GM18507 (cell line): ENCODE measurements at regions not wholly inside any gene's neighbourhood (a gene's known extent, or its start where the extent isn't known, plus 50 kb on each side); places are given as distances from the start of the nearest gene placed in this dataset.
"Not testable (repeated sequence)": the region's sequence is repeated elsewhere in the genome, so short reads cannot be mapped to it uniquely, and the experiment has no call there.

Experiments
- DNase-seq: peaks from one replicate; pipeline ENCODE4 v3.0.0; 2011; ENCODE audit warnings: low read depth; ENCODE audit not compliant: insufficient read length; ENCODE audit errors: extremely low spot score
- FAIRE-seq: peaks from 2 replicates; lab custom pipeline; 2011; peaks lifted over from hg19 to GRCh38; lab: Jason Lieb, UNC

DNA sequence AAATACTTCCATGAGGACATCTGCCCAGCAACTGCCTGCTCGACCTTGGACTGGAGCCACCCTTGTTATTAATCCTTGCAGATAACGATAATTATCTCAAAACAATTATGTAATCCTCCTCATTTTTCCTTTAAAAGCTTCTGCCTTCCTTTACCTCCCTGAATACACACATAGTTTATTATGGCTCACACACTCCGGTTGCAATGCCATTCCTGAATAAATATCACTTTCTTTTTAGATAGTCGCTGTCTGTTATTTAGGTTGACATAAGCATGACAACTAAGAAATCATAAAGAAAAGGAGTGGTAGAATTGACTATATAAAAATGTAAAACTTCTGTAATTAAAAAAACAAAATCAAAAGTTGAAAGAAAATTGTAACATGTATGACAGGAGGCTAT lies 64.8 kb downstream of the B4GALT7 start:
- not testable (repeated sequence) for DNase-seq, FAIRE-seq

DNA sequence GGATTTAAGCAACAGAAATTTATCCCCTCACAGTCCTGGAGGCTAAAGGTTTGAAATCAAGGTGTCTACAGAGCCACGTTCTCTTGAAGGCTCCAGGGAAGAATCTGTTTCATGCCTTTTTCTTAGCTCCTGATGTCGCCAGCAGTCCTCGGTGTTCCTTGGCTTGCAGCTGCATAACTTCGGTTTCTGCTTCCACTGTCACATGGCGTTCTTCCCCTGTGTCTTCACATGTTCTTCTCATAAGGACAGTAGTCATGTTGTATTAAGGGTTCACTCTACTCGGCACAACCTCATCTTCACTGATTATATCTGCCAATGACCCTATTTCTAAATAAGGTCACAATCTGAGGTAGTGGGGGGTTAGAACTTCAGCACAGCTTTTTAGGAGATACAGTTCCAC lies 65.2 kb downstream of the B4GALT7 start:
- FAIRE-seq, DNase-seq: not testable (repeated sequence)

DNA sequence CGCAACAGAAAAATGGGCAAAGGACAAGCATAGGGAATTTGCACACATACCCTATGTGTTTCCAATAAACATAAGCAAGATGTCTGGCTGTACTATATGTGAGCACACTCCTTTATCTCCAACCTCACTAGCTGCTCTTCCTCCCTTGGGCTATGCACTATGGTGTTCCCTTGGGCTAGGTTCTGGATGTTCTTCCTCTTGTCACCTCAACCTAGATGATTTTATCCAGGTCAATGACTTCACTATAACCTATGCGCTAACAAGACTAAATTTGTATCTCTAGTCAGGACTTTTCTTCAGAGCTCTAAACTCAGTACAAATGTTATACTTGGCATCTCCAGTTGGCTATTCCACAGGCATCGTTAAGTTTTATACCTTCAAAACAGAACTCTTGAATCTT lies 66.0 kb downstream of the B4GALT7 start:
- FAIRE-seq, DNase-seq: not testable (repeated sequence)

DNA sequence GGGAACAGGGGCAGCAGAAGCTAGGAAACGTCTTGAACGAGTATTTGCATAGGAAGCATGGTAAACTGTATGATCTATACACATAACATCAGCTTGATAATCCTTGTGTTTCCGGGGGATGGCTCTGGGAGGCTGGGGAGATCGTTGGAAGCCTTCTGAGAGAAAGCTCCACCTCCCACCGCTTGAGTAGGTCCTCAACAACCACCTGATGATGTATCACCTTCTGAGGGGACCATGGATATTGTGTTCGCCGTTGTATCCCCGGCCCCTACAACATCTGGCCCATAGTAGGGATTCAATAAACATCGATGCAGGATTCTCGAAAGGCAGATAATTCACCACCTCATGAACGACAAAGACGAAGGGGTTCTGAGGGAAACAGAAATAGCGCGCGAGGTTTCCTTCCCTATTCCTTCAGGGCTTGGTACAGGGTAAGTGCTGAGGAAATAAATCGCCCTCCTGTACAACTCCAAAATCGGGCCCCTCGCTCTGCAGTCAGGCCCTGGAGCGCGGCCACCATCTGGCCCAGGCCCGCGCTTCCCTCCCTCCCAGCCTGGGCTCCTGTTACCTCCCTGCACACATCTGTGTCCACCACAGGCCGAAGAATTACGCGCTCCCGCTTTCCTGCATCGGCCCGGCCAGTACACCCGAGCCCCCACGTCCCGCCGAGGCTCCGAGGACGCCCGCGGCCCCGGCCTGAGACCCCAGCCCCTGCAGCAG lies 71.3 kb downstream of the B4GALT7 start:
- DNase-seq, result not testable (repeated sequence)
- peak; percentile 59 for FAIRE-seq

DNA sequence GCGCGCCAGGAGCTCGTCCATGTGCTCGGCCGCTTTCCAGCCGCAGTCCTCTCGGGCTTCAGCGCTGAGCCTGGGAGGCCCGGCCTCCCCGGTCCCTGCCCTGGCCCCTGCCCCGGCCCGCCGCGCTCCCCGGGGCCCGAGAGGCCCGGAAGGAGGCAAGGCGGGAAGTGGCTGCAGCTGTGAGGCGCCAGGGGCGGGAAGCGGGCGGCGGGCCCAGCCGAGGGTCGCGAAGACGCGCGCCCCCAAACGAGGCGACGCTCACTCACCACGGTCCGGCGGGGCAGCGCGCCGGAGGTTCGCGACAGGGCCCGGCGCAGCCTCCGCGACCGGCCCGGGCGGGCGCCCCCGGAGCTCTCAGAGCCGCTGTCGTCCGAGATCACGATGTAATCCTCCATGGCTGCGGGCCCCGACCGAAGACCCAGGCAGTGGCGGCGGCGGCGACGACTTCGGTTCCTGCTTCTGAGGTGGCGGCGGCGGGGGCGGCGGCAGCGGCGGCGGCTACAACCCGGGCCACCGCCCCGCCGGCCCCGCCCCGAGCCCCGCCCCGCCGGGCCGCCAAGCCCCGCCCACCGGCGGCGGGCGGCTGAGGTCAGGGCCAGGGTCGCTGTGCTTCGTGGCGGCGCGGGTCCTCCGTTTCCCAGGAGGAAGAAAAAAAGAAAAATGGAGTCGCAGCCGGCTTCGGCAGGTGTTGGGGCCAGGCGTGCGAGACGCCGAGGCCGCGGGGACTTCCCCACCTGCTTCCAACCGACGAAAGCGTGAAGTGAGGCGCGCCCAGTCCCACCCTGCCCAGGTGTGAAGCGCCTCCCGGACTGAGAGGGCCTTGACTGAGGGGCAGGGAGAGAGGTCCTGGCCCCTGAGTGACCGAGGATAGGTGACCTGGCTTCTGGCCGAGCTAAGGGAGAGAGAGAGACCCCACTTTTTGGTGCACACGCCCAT lies 72.1 kb downstream of the B4GALT7 start:
- not testable (repeated sequence) for FAIRE-seq, DNase-seq
